Esophagus squamous epithelium (tissue), 5 donors: ENCODE measurements at regions not wholly inside any gene's neighbourhood (a gene's known extent, or its start where the extent isn't known, plus 50 kb on each side); places are given as distances from the start of the nearest gene placed in this dataset.

Experiments used
- DNase-seq: peaks from one replicate; lab custom pipeline; 2025; lab: John Stamatoyannopoulos, UW
- H3K27ac ChIP-seq, 4 donors: fragments of 200-600 bp; sonication (generic); one replicate each; pipeline ENCODE4 v1.5.1; 2016 to 2019; ENCODE audit warnings: mild to moderate bottlenecking in 1 of 4
- H3K27me3 ChIP-seq, 4 donors: fragments of 200-600 bp; sonication (generic); 1 replicate in 3 of 4; 2 replicates in 1 of 4; pipeline versions ENCODE4 v1.5.1 to v1.6.0; 2017 to 2021; ENCODE audit warnings: antibody characterized with exemption in 1 of 4
- H3K36me3 ChIP-seq, 3 donors: fragments of 200-600 bp; sonication (generic); one replicate each; pipeline ENCODE4 v1.5.1; 2016 to 2019
- H3K4me1 ChIP-seq, 3 donors: fragments of 200-600 bp; sonication (generic); one replicate each; pipeline ENCODE4 v1.5.1; 2017 to 2019
- H3K4me3 ChIP-seq, 4 donors: fragments of 200-600 bp; sonication (generic); 1 replicate in 3 of 4; 2 replicates in 1 of 4; pipeline ENCODE4 v1.5.1; 2016 to 2019; ENCODE audit warnings: mild to moderate bottlenecking in 2 of 4, moderate library complexity in 1 of 4
- H3K9me3 ChIP-seq, 3 donors: fragments of 200-600 bp; sonication (generic); one replicate each; pipeline ENCODE4 v1.5.1; 2016 to 2019
- CTCF ChIP-seq, 6 experiments: fragments of 450-650 bp in 4 of 6; fragments of 200-600 bp in 2 of 6; sonication (generic) in 2 of 6; IDR thresholded peaks; one replicate each; pipeline ENCODE4 v1.5.1; 2016 to 2019; ENCODE audit warnings: antibody characterized with exemption in 6 of 6, mild to moderate bottlenecking in 4 of 6, moderate library complexity in 4 of 6
- POLR2A ChIP-seq, 4 donors: fragments of 450-650 bp; IDR thresholded peaks; one replicate each; pipeline ENCODE4 v1.6.1; 2017; ENCODE audit warnings: antibody characterized with exemption in 4 of 4, mild to moderate bottlenecking in 4 of 4, moderate library complexity in 3 of 4
- WGBS, 2 donors: methylation state at CpG; one replicate each; pipeline ENCODE4 v1.1.5; 2018; 5-methylcytosine and 5-hydroxymethylcytosine counted together
- intact Hi-C: fragments of 100-400 bp; cut with DNase I; formaldehyde crosslinking; loops from one replicate; pipeline ENCODE4 v1.15.0; 2022
- donor health status: DM: yes; HTN: yes; CAD: no.

DNA sequence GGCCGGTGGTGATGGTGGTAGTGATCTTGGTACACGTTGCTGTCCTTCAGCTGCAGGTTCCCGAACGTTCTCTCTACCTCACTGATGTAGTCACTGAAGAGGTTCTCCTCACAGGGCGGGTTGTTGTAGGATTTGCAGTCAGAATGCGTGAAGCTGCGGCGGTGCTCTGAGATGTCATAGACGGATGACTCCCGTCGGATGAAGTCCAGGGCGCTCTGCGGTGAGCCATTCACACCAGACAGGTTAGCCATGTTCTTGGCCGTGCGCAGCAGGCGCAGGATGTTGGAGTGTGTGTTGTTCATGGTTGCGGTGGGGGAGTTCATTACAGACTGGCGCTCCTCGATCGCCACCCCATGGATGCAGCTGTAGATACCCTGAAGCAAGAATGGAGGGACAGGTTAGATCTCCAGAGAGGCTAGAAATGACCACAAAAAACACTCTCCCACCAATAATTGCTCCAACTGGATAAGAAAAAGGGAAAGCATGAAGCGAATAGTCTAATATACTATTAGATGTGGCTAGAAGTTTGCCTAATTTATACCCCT lies 367.8 kb downstream of the EMP1 start:
- Histone ChIP-seq H3K27me3 (no peaks in the 10 kb centered on the region), H3K27ac (no peak overlapping the region), H3K4me1 (no peaks in the 10 kb centered on the region), H3K36me3 (no peaks in the 10 kb centered on the region), H3K9me3 (no peaks in the 10 kb centered on the region), H3K4me3 (no peak overlapping the region)
- WGBS, 2 donors, result 96 to 98% methylated on average over 13 to 18 of the region's 21 CpGs
- TF ChIP-seq POLR2A (IDR thresholded peaks at IDR 0.05), result no peak
- no peak for TF ChIP-seq CTCF (IDR thresholded peaks at IDR 0.05)
- intact Hi-C loops, result no loop called here
- DNase-seq, result no peak

DNA sequence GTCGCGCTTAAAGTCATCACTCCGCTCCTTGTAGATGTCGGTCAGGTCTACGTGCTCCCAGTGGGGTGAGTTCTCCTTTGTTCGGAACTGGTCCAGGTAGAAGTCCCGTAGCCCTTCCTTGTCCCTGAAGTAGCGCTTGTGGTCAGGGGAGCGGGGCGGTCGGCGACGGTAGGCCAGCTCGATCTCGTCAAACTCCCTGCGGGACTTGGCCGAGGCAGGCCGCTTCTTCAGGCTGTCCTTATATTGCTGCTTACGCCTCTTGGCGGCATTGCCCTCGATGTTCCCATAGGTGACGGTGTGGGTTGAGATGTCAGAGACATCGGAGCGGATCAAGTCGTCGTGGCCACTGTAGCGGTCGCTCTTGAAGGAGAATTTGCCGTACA lies 367.2 kb downstream of the EMP1 start:
- Histone ChIP-seq H3K27me3 (no peaks in the 10 kb centered on the region), H3K9me3 (no peaks in the 10 kb centered on the region), H3K4me3 (no peak overlapping the region), H3K27ac (no peak overlapping the region), H3K36me3 (no peaks in the 10 kb centered on the region), H3K4me1 (no peaks in the 10 kb centered on the region)
- no peak for TF ChIP-seq CTCF (IDR thresholded peaks at IDR 0.05)
- TF ChIP-seq POLR2A (IDR thresholded peaks at IDR 0.05), result no peak
- DNase-seq, result no peak
- intact Hi-C loops, result no loop called here
- WGBS, 2 donors, result 89% methylated on average over 5 of the region's 29 CpGs; no CpG with 5 or more reads in 1 of the 2 donors

DNA sequence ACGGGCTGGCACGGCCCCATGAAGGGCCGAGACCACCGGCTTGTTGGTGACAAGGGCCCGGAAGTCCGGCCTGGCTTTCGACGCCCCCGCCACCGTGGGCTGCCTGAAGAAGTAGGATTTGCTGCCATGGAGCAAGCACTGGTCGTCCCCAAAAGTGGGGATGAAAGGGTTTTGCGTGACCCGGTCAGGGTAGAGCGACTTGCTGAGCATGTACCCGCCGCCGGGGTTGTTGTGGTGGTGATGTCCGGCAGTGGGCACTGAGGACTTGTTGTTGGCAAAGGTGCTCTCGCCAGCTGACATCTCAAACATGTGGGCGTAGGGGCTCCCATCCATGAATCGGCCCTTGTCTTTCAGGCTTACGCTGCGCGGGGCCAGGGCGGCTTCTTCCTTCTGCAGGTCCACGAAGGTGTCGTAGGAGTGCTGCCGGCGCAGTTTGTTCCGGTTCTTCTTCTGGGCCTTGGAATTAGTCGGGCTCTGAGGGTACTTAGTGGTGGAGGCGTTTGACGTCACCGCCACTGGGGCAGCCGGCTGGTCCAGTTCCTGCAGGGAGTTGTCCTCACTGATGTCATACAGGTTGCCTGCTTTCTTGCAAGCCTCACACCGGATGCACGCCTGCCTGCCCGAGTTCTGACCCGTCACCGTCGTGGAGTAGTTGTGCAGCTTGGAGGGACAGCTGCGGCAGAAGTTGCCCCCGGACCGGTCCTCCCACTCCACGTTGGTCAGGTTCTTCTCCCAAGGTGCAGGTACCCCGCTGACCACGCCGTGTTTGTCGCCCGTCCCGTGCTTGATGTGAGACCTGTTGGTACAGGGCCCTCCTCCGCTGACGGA lies 366.6 kb downstream of the EMP1 start:
- Histone ChIP-seq H3K4me3 (no peak overlapping the region), H3K9me3 (no peaks in the 10 kb centered on the region), H3K27ac (no peak overlapping the region), H3K4me1 (no peaks in the 10 kb centered on the region), H3K27me3 (no peaks in the 10 kb centered on the region), H3K36me3 (no peaks in the 10 kb centered on the region)
- intact Hi-C loops, result no loop called here
- no peak for DNase-seq
- 95 to 97% methylated on average over 12 to 17 of the region's 53 CpGs for WGBS, 2 donors
- TF ChIP-seq CTCF (IDR thresholded peaks at IDR 0.05), result no peak

- intact Hi-C loops, result no loop called here
- no peaks in the 10 kb centered on the region for H3K9me3 ChIP-seq
- no peak overlapping the region for H3K4me3 ChIP-seq
- no peaks in the 10 kb centered on the region for H3K27me3 ChIP-seq
- H3K27ac ChIP-seq, result no peak overlapping the region
- WGBS, 2 donors, result 67 to 72% methylated on average over 4 of the region's 4 CpGs
- H3K36me3 ChIP-seq, result no peaks in the 10 kb centered on the region
- TF ChIP-seq POLR2A (IDR thresholded peaks at IDR 0.05) (no peak), CTCF (IDR thresholded peaks at IDR 0.05) (no peak)
- no peaks in the 10 kb centered on the region for H3K4me1 ChIP-seq
- DNase-seq, result no peak
Measured at GRCh38 chr12:13561923-13562322, 365.4 kb downstream of the EMP1 start.

- Histone ChIP-seq H3K4me3 (no peak overlapping the region), H3K36me3 (no peaks in the 10 kb centered on the region), H3K27me3 (no peaks in the 10 kb centered on the region), H3K9me3 (no peaks in the 10 kb centered on the region), H3K27ac (no peak overlapping the region), H3K4me1 (no peaks in the 10 kb centered on the region)
- 39% methylated on average over 8 of the region's 8 CpGs for WGBS, 2 donors
- intact Hi-C loops, result no loop called here
- TF ChIP-seq POLR2A (IDR thresholded peaks at IDR 0.05) (no peak), CTCF (IDR thresholded peaks at IDR 0.05) (no peak)
- no peak for DNase-seq
Measured at GRCh38 chr12:13559318-13559978, 362.9 kb downstream of the EMP1 start.
